ENCODE measurements at regions not wholly inside any gene's neighbourhood (a gene's known extent, or its start where the extent isn't known, plus 50 kb on each side); places are given as distances from the start of the nearest gene placed in this dataset.

DNA sequence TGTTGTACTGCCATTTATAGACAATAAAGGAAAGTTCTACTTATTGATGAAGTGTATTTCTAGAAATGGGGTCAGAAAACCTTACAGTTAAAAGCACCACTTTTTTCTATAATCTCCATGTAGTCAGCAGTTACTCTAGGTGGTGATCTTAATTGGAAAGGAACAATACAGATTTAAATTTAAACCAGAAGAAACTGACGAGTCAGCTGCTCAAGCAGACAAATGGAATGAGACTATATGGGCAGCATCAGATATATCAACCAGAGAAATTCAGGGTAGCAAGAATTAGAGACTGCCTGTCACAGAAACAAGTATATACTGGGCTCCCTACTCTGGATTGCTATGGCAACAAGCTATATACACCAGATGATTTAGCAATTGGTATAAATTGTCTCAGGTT, 99.6 kb upstream of the SCG2 start:
- TF ChIP-seq CTCF (optimal IDR thresholded peaks at IDR 0.05 in 1 of 3, IDR thresholded peaks at IDR 0.05 in 1 of 3, conservative IDR thresholded peaks at IDR 0.05 in 1 of 3; ENCODE audit: extremely low read depth in 1 of 3, insufficient read depth in 2 of 3, low read length in 3 of 3): no peak
- no peak for TF ChIP-seq EZH2 (IDR thresholded peaks at IDR 0.05; ENCODE audit: low read length)

All from keratinocyte (primary cell).